ENCODE measurements at regions not wholly inside any gene's neighbourhood (a gene's known extent, or its start where the extent isn't known, plus 50 kb on each side); places are given as distances from the start of the nearest gene placed in this dataset.

GRCh38 chr5:106020894-106021293 is 1649.8 kb downstream of the EFNA5 start:
- TF ChIP-seq REST (IDR thresholded peaks at IDR 0.05; ENCODE audit: insufficient read depth in 1 of 2, low read depth in 2 of 2, low read length in 2 of 2) (no peak), POLR2AphosphoS5 (IDR thresholded peaks at IDR 0.05; ENCODE audit: low read depth, low read length) (no peak), TAF1 (IDR thresholded peaks at IDR 0.05; ENCODE audit: borderline replicate concordance, insufficient read depth, low read length) (no peak), SIN3A (IDR thresholded peaks at IDR 0.05; ENCODE audit: borderline replicate concordance, insufficient read depth, low read length) (no peak)

Measured in PFSK-1 (cell line).